ENCODE measurements at regions not wholly inside any gene's neighbourhood (a gene's known extent, or its start where the extent isn't known, plus 50 kb on each side); places are given as distances from the start of the nearest gene placed in this dataset.

- no peak for DNase-seq (ENCODE audit: low read depth, low spot score)
- no peak for FAIRE-seq
- H3K4me2 ChIP-seq (ENCODE audit: insufficient read depth, low read length), result no peak overlapping the region
- H3K4me1 ChIP-seq (ENCODE audit: control insufficient read depth, extremely low read depth, insufficient read depth, low read length), result no peaks in the 10 kb centered on the region
- no peak overlapping the region for H2AFZ ChIP-seq (ENCODE audit: low read depth, low read length)
- H3K4me3 ChIP-seq (replicated peaks in 1 of 3; ENCODE audit: insufficient read depth in 1 of 3, low read depth in 1 of 3, low read length in 3 of 3), result no peak overlapping the region
- H3K36me3 ChIP-seq (ENCODE audit: control insufficient read depth in 2 of 2, extremely low read depth in 1 of 2, insufficient read depth in 2 of 2, low read length in 2 of 2), result no peaks in the 10 kb centered on the region
- H3K9ac ChIP-seq (replicated peaks; ENCODE audit: extremely low read depth, insufficient read depth, low read length), result no peak overlapping the region
- no peaks in the 10 kb centered on the region for H3K9me3 ChIP-seq (replicated peaks; ENCODE audit: control insufficient read depth, insufficient read depth, low read length)
- intact Hi-C loops (cut with micrococcal nuclease) (no loop called here), dilution Hi-C loops (cut with MboI; ENCODE audit: extremely low pct_ligation_motif_present, low sequenced_read_pairs) (no loop called here)
- BruUV-seq (replicated peaks), result no TSS peak
- no peaks in the 10 kb centered on the region for H4K20me1 ChIP-seq (replicated peaks; ENCODE audit: control insufficient read depth, extremely low read depth, insufficient read depth, low read length)
- no peaks in the 10 kb centered on the region for H3K79me2 ChIP-seq (ENCODE audit: control insufficient read depth, insufficient read depth, low read length)
- H3K27me3 ChIP-seq (ENCODE audit: control insufficient read depth in 2 of 2, insufficient read depth in 2 of 2, low read length in 2 of 2), result peaks cover 2 to 11% of the 10 kb centered on the region in 2 experiments
- H3K27ac ChIP-seq (ENCODE audit: insufficient read depth, low read depth, low read length), result no peak overlapping the region
- POLR2A ChIA-PET, result no interaction called here
- CTCF ChIA-PET, result no interaction called here
- H3K9me1 ChIP-seq (replicated peaks; ENCODE audit: control insufficient read depth, extremely low read depth, insufficient read depth, low read length), result no peaks in the 10 kb centered on the region
- no peak for TF ChIP-seq POLR2A (IDR thresholded peaks at IDR 0.05; ENCODE audit: low read depth, low read length)
- no peak for TF ChIP-seq MYC (IDR thresholded peaks at IDR 0.05; ENCODE audit: low read depth, low read length)
- TF ChIP-seq, protein P1, sequence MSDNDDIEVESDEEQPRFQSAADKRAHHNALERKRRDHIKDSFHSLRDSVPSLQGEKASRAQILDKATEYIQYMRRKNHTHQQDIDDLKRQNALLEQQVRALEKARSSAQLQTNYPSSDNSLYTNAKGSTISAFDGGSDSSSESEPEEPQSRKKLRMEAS (IDR thresholded peaks at IDR 0.05; ENCODE audit: insufficient read depth, insufficient read length), result no peak
- TF ChIP-seq FOS (IDR thresholded peaks at IDR 0.05; ENCODE audit: borderline replicate concordance, insufficient read depth, low read length), result no peak
- TF ChIP-seq CTCF (IDR thresholded peaks at IDR 0.05; ENCODE audit: extremely low read depth in 1 of 2, insufficient read depth in 1 of 2, low read depth in 1 of 2, low read length in 2 of 2), result no peak
Measured at GRCh38 chr6:166009385-166010031, 158.1 kb downstream of the TBXT start.

Data from endothelial cell of umbilical vein (primary cell).